Cardiac muscle cell (in vitro differentiated cells and primary cell): ENCODE measurements at regions not wholly inside any gene's neighbourhood (a gene's known extent, or its start where the extent isn't known, plus 50 kb on each side); places are given as distances from the start of the nearest gene placed in this dataset.

Experiments
- DNase-seq, 2 donors: peaks; one replicate each; pipeline versions ENCODE4 v3.0.0 to v3.0.0-alpha.2; 2010 to 2017; ENCODE audit warnings: low read depth in 1 of 2, low spot score in 1 of 2
- H3K27ac ChIP-seq: fragments of 200-600 bp; sonication (generic); 2 replicates; pipeline ENCODE4 v1.5.1; 2016
- H3K27me3 ChIP-seq: fragments of 200-600 bp; sonication (generic); 2 replicates; pipeline ENCODE4 v1.6.0; 2016; ENCODE audit warnings: control low read depth
- H3K36me3 ChIP-seq: fragments of 200-600 bp; sonication (generic); 2 replicates; pipeline ENCODE4 v1.5.1; 2016; ENCODE audit warnings: control low read depth
- H3K4me1 ChIP-seq: fragments of 200-600 bp; sonication (generic); 2 replicates; pipeline ENCODE4 v1.8.1; 2017; ENCODE audit warnings: low read depth, mild to moderate bottlenecking, mixed run types
- H3K4me3 ChIP-seq: fragments of 200-600 bp; sonication (generic); 2 replicates; pipeline ENCODE4 v1.5.1; 2016; ENCODE audit warnings: mild to moderate bottlenecking
- H3K9me3 ChIP-seq: fragments of 200-600 bp; sonication (generic); 2 replicates; pipeline ENCODE4 v1.5.1; 2017; ENCODE audit warnings: low read depth, mild to moderate bottlenecking, control low read depth
- CTCF ChIP-seq: IDR thresholded peaks from 2 replicates; pipeline ENCODE4 v1.5.1; 2012; ENCODE audit warnings: low read depth, mild to moderate bottlenecking, low read length

GRCh38 chr10:121217331-121217730 lies 366.2 kb downstream of the WDR11 start:
- TF ChIP-seq CTCF = no peak
- no peak for DNase-seq
- Histone ChIP-seq H3K36me3 (no peaks in the 10 kb centered on the region), H3K27ac (no peak overlapping the region), H3K4me3 (no peak overlapping the region), H3K4me1 (peaks cover 23% of the 10 kb centered on the region), H3K27me3 (no peaks in the 10 kb centered on the region), H3K9me3 (no peaks in the 10 kb centered on the region)

- no peak overlapping the region for H3K27ac ChIP-seq
- H3K27me3 ChIP-seq = no peaks in the 10 kb centered on the region
- H3K4me1 ChIP-seq = peaks cover 17% of the 10 kb centered on the region
- no peaks in the 10 kb centered on the region for H3K36me3 ChIP-seq
- DNase-seq = no peak
- no peak overlapping the region for H3K4me3 ChIP-seq
- TF ChIP-seq CTCF = no peak
- no peaks in the 10 kb centered on the region for H3K9me3 ChIP-seq
Observed at GRCh38 chr10:121221072-121221471, 369.9 kb downstream of the WDR11 start.

- H3K36me3 ChIP-seq = no peaks in the 10 kb centered on the region
- H3K9me3 ChIP-seq = no peaks in the 10 kb centered on the region
- H3K27me3 ChIP-seq = no peaks in the 10 kb centered on the region
- H3K4me1 ChIP-seq = peaks cover 12% of the 10 kb centered on the region
- TF ChIP-seq CTCF = no peak
- no peak for DNase-seq
- no peak overlapping the region for H3K27ac ChIP-seq
- H3K4me3 ChIP-seq = no peak overlapping the region
Observed at GRCh38 chr10:121221991-121222390, 370.8 kb downstream of the WDR11 start.

GRCh38 chr10:121222842-121223241 lies 371.7 kb downstream of the WDR11 start:
- H3K27ac ChIP-seq = no peak overlapping the region
- TF ChIP-seq CTCF = no peak
- no peaks in the 10 kb centered on the region for H3K36me3 ChIP-seq
- H3K4me1 ChIP-seq = peaks cover 5% of the 10 kb centered on the region
- H3K4me3 ChIP-seq = no peak overlapping the region
- DNase-seq = no peak
- H3K9me3 ChIP-seq = no peaks in the 10 kb centered on the region
- no peaks in the 10 kb centered on the region for H3K27me3 ChIP-seq

GRCh38 chr10:121231079-121231478 lies 367.2 kb downstream of the FGFR2 start:
- Histone ChIP-seq H3K9me3 (no peaks in the 10 kb centered on the region), H3K4me3 (no peak overlapping the region), H3K27me3 (no peaks in the 10 kb centered on the region), H3K36me3 (no peaks in the 10 kb centered on the region), H3K4me1 (no peaks in the 10 kb centered on the region), H3K27ac (no peak overlapping the region)
- TF ChIP-seq CTCF = no peak
- DNase-seq = no peak

- Histone ChIP-seq H3K4me1 (no peaks in the 10 kb centered on the region), H3K27me3 (no peaks in the 10 kb centered on the region), H3K4me3 (no peak overlapping the region), H3K9me3 (no peaks in the 10 kb centered on the region), H3K36me3 (no peaks in the 10 kb centered on the region), H3K27ac (no peak overlapping the region)
- no peak for DNase-seq
- TF ChIP-seq CTCF = no peak
Observed at GRCh38 chr10:121232494-121232893, 365.8 kb downstream of the FGFR2 start.
